ENCODE measurements at regions not wholly inside any gene's neighbourhood (a gene's known extent, or its start where the extent isn't known, plus 50 kb on each side); places are given as distances from the start of the nearest gene placed in this dataset.

GRCh38 chr5:58403822-58404433 is 56.0 kb downstream of the PLK2 start:
- no peak for DNase-seq

- no peak for DNase-seq
Observed at GRCh38 chr5:58401701-58402100, 58.2 kb downstream of the PLK2 start.

- no peak for DNase-seq
Observed at GRCh38 chr5:58400737-58401136, 59.1 kb downstream of the PLK2 start.

GRCh38 chr5:58399951-58400350 is 59.9 kb downstream of the PLK2 start:
- DNase-seq = no peak

GRCh38 chr5:58394339-58394738 is 65.5 kb downstream of the PLK2 start:
- DNase-seq = no peak

GRCh38 chr5:58393716-58394115 is 66.2 kb downstream of the PLK2 start:
- DNase-seq = no peak

- DNase-seq = no peak
Observed at GRCh38 chr5:58392496-58392895, 67.4 kb downstream of the PLK2 start.

- no peak for DNase-seq
Observed at GRCh38 chr5:58383448-58383847, 76.4 kb downstream of the PLK2 start.

- DNase-seq = no peak
Observed at GRCh38 chr5:58382131-58382534, 77.8 kb downstream of the PLK2 start.

GRCh38 chr5:58381566-58381965 is 78.3 kb downstream of the PLK2 start:
- no peak for DNase-seq

GRCh38 chr5:58380655-58381054 is 79.2 kb downstream of the PLK2 start:
- no peak for DNase-seq

GRCh38 chr5:58378613-58379390 is 81.1 kb downstream of the PLK2 start:
- no peak for DNase-seq

- DNase-seq = no peak
Observed at GRCh38 chr5:58370606-58371005, 89.3 kb downstream of the PLK2 start.

GRCh38 chr5:58369513-58370190 is 90.2 kb downstream of the PLK2 start:
- no peak for DNase-seq

- no peak for DNase-seq
Observed at GRCh38 chr5:58366461-58366860, 93.4 kb downstream of the PLK2 start.

- no peak for DNase-seq
Observed at GRCh38 chr5:58365791-58366190, 94.1 kb downstream of the PLK2 start.

- no peak for DNase-seq
Observed at GRCh38 chr5:58363461-58364249, 96.2 kb downstream of the PLK2 start.

GRCh38 chr5:58362135-58362534 is 97.8 kb downstream of the PLK2 start:
- DNase-seq = no peak

GRCh38 chr5:58360794-58361193 is 99.1 kb downstream of the PLK2 start:
- DNase-seq = no peak

GRCh38 chr5:58359981-58360380 is 99.9 kb downstream of the PLK2 start:
- no peak for DNase-seq

- DNase-seq = no peak
Observed at GRCh38 chr5:58358501-58359178, 101.2 kb downstream of the PLK2 start.

- DNase-seq = no peak
Observed at GRCh38 chr5:58357799-58358500, 101.9 kb downstream of the PLK2 start.
